Neural progenitor cell (in vitro differentiated cells): ENCODE measurements at regions not wholly inside any gene's neighbourhood (a gene's known extent, or its start where the extent isn't known, plus 50 kb on each side); places are given as distances from the start of the nearest gene placed in this dataset.
A peak's percentile ranks its signal among the peaks of the same experiment; 100 is the strongest.

ENCODE experiments used
- DNase-seq: peaks from one replicate; pipeline ENCODE4 v3.0.0-alpha.2; 2016; ENCODE audit warnings: low spot score
- H2AFZ ChIP-seq: fragments of 200-600 bp; sonication (generic); replicated peaks from 2 replicates; pipeline ENCODE4 v1.6.1; 2016; ENCODE audit warnings: antibody characterized with exemption
- H3F3A ChIP-seq: fragments of 200-600 bp; sonication (generic); 2 replicates; pipeline ENCODE4 v1.6.1; 2016; ENCODE audit warnings: antibody characterized with exemption, low read depth
- H3K27ac ChIP-seq: fragments of 200-600 bp; sonication (generic); 2 replicates; pipeline ENCODE4 v1.5.1; 2016; ENCODE audit warnings: mild to moderate bottlenecking
- H3K27me3 ChIP-seq: fragments of 200-600 bp; sonication (generic); 2 replicates; pipeline ENCODE4 v1.6.1; 2016; ENCODE audit warnings: mild to moderate bottlenecking, moderate library complexity
- H3K36me3 ChIP-seq: fragments of 200-600 bp; sonication (generic); 2 replicates; pipeline ENCODE4 v1.5.1; 2016
- H3K4me1 ChIP-seq: fragments of 200-600 bp; sonication (generic); 2 replicates; pipeline ENCODE4 v1.6.1; 2016; ENCODE audit warnings: mixed run types
- H3K4me2 ChIP-seq: fragments of 200-600 bp; sonication (generic); 2 replicates; pipeline ENCODE4 v1.6.1; 2016
- H3K4me3 ChIP-seq: fragments of 200-600 bp; sonication (generic); 2 replicates; pipeline ENCODE4 v1.5.1; 2016
- H3K79me2 ChIP-seq: fragments of 200-600 bp; sonication (generic); 2 replicates; pipeline ENCODE4 v1.6.1; 2016; ENCODE audit warnings: low read depth
- H3K9ac ChIP-seq: fragments of 200-600 bp; sonication (generic); 2 replicates; pipeline ENCODE4 v1.6.1; 2016
- H3K9me3 ChIP-seq: fragments of 200-600 bp; sonication (generic); 2 replicates; pipeline ENCODE4 v1.5.1; 2016; ENCODE audit warnings: low read depth
- H4K20me1 ChIP-seq: fragments of 200-600 bp; sonication (generic); 2 replicates; pipeline ENCODE4 v1.6.1; 2016; ENCODE audit warnings: low read depth
- H3K27ac Mint-ChIP-seq: 3 replicates; pipeline ENCODE4 v1.8.0; 2021; ENCODE audit warnings: mixed read lengths
- H3K27me3 Mint-ChIP-seq: 2 replicates; pipeline ENCODE4 v1.8.0; 2022; ENCODE audit warnings: low read depth, mild to moderate bottlenecking, inconsistent platforms, moderate library complexity, mixed read lengths; ENCODE audit not compliant: insufficient read depth
- H3K36me3 Mint-ChIP-seq: 3 replicates; pipeline ENCODE4 v1.8.0; 2021; ENCODE audit warnings: mixed read lengths
- H3K4me1 Mint-ChIP-seq: 3 replicates; pipeline ENCODE4 v1.8.0; 2021; ENCODE audit warnings: mixed read lengths
- H3K4me3 Mint-ChIP-seq: 3 replicates; pipeline ENCODE4 v1.8.0; 2021; ENCODE audit warnings: mild to moderate bottlenecking, moderate library complexity, mixed read lengths
- H3K9me3 Mint-ChIP-seq: 3 replicates; pipeline ENCODE4 v1.8.0; 2020; ENCODE audit warnings: mixed read lengths
- EZH2 ChIP-seq: fragments of 200-600 bp; sonication (generic); IDR thresholded peaks from 2 replicates; pipeline ENCODE4 v1.6.1; 2017; ENCODE audit warnings: antibody characterized with exemption, mild to moderate bottlenecking, moderate library complexity
- EZH2phosphoT487 ChIP-seq: fragments of 200-600 bp; sonication (generic); IDR thresholded peaks from 2 replicates; pipeline ENCODE4 v1.6.1; 2017; ENCODE audit warnings: antibody characterized with exemption
- TF ChIP-seq, protein P1 (sequence below): fragments of 200-600 bp; sonication (generic); IDR thresholded peaks from 2 replicates; pipeline ENCODE4 v1.5.1; 2017; ENCODE audit warnings: antibody characterized with exemption, mild to moderate bottlenecking

DNA sequence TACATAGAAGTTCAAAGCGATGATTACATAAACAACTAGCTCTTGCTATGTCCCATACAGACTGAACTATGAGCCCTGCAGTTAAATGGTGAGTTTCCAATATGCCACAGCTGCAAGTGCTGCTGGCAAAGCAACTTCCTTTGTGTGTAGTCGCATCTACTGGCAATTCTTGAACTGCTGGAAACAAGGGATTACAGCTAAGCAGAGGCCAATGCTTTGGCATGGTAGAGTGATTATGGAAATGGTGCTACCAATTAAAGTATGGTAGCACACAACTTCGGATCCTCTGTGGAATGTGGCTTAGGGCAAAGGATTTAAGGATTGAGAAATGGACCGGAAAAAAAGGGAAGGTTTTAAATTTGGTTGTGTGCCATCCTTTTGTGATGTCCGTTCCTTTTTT lies 856.6 kb downstream of the MAT2B start:
- no peak overlapping the region for H3K4me3 Mint-ChIP-seq
- no peaks in the 10 kb centered on the region for H3K36me3 ChIP-seq
- H3K4me3 ChIP-seq = no peak overlapping the region
- H4K20me1 ChIP-seq = no peaks in the 10 kb centered on the region
- no peaks in the 10 kb centered on the region for H3K27me3 ChIP-seq
- no peak overlapping the region for H3K27ac Mint-ChIP-seq
- H3K79me2 ChIP-seq = no peaks in the 10 kb centered on the region
- peak overlapping the region; percentile 42 for H3K27ac ChIP-seq
- H3K9me3 Mint-ChIP-seq = no peaks in the 10 kb centered on the region
- H3K4me2 ChIP-seq = peak overlapping the region; percentile 53
- H2AFZ ChIP-seq = no peak overlapping the region
- H3K36me3 Mint-ChIP-seq = no peaks in the 10 kb centered on the region
- H3K4me1 ChIP-seq = peaks cover 27% of the 10 kb centered on the region
- no peak overlapping the region for H3K9ac ChIP-seq
- TF ChIP-seq, protein P1, sequence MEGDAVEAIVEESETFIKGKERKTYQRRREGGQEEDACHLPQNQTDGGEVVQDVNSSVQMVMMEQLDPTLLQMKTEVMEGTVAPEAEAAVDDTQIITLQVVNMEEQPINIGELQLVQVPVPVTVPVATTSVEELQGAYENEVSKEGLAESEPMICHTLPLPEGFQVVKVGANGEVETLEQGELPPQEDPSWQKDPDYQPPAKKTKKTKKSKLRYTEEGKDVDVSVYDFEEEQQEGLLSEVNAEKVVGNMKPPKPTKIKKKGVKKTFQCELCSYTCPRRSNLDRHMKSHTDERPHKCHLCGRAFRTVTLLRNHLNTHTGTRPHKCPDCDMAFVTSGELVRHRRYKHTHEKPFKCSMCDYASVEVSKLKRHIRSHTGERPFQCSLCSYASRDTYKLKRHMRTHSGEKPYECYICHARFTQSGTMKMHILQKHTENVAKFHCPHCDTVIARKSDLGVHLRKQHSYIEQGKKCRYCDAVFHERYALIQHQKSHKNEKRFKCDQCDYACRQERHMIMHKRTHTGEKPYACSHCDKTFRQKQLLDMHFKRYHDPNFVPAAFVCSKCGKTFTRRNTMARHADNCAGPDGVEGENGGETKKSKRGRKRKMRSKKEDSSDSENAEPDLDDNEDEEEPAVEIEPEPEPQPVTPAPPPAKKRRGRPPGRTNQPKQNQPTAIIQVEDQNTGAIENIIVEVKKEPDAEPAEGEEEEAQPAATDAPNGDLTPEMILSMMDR = no peak
- TF ChIP-seq EZH2 (no peak), EZH2phosphoT487 (no peak)
- H3F3A ChIP-seq = no peaks in the 10 kb centered on the region
- H3K9me3 ChIP-seq = no peaks in the 10 kb centered on the region
- peaks cover 7% of the 10 kb centered on the region for H3K4me1 Mint-ChIP-seq
- H3K27me3 Mint-ChIP-seq = no peaks in the 10 kb centered on the region
- peak; percentile 75 for DNase-seq

DNA sequence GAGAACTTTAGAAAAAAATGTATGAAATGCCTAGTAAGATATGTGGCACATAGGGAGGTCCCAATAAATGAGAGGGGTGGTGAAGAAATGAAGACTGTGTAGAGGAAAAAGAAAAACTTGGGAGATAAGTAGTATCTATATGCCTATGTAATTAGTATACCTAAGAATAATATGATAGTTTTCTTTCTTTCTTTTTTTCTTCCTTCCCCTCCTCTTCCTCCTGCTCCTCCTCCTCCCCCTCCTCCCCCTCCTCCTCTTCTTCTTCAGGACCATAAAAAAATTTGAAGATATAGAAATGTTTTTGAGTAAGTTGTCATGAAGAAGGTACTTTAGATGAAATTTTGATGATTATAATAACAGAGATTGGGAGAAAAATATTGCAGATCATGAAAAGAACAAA lies 857.4 kb downstream of the MAT2B start:
- Mint-ChIP-seq H3K27ac (no peak overlapping the region), H3K9me3 (no peaks in the 10 kb centered on the region)

DNA sequence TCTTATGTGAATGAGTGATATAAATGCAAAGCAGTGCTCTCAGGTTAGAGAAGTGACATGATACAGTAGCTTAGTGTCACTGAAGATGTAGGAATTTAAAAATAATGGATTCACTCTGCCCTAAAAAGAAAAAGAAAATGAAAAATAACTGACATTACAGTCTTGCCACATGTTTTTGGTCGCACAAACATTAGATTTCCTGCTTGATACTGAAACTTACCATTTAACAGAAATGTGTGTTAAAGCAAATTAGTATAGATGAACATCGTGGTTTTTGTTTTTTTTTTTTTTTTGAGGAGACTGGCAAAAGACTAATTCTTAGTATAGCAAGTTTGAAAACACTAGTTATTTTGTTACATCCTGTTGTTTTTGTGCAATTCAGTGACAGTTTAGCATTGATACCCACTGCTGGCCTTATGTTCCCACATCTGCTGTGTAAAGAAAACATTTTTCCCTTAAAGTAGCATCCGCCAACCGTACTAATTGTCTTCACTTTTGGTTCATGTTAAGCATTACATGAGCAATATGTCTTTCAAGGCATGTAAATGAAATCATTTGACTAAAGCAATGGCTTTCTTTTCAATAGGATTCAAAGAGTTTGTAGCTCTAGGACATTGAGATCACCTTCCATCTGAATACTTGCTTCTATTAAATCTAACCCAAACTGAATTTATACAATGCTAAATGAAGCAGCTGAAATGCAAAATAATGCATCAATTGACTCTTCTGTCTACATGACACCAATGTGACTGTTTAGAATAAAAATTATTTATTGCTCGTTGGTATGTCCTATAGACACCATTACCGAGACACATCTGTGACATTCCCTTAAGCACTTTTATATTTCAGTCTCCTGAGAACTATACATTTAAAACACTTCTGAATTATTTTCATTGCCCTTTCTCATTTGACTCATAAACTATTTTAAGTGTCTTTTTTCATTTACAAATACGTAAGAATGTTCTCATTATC lies 859.1 kb downstream of the MAT2B start:
- Histone ChIP-seq H3F3A (no peaks in the 10 kb centered on the region), H4K20me1 (no peaks in the 10 kb centered on the region), H3K27me3 (no peaks in the 10 kb centered on the region), H3K36me3 (no peaks in the 10 kb centered on the region), H3K9ac (no peak overlapping the region), H3K79me2 (no peaks in the 10 kb centered on the region), H2AFZ (no peak overlapping the region), H3K9me3 (no peaks in the 10 kb centered on the region), H3K4me2 (no peak overlapping the region), H3K4me1 (peaks cover 27% of the 10 kb centered on the region), H3K4me3 (no peak overlapping the region), H3K27ac (no peak overlapping the region)
- no peak for TF ChIP-seq EZH2
- Mint-ChIP-seq H3K27me3 (no peaks in the 10 kb centered on the region), H3K9me3 (no peaks in the 10 kb centered on the region), H3K27ac (no peak overlapping the region), H3K36me3 (no peaks in the 10 kb centered on the region), H3K4me1 (peaks cover 7% of the 10 kb centered on the region), H3K4me3 (no peak overlapping the region)
- no peak for DNase-seq

More for the DNA sequence above, 857.4 kb downstream of the MAT2B start:
- Histone ChIP-seq H3F3A (no peaks in the 10 kb centered on the region), H2AFZ (no peak overlapping the region), H3K9me3 (no peaks in the 10 kb centered on the region), H3K9ac (no peak overlapping the region), H3K27me3 (no peaks in the 10 kb centered on the region), H3K27ac (no peak overlapping the region), H3K79me2 (no peaks in the 10 kb centered on the region), H3K4me2 (peak overlapping the region; percentile 53), H3K4me3 (no peak overlapping the region), H4K20me1 (no peaks in the 10 kb centered on the region), H3K4me1 (peaks cover 27% of the 10 kb centered on the region), H3K36me3 (no peaks in the 10 kb centered on the region)
- no peak for DNase-seq
- Mint-ChIP-seq H3K27me3 (no peaks in the 10 kb centered on the region), H3K36me3 (no peaks in the 10 kb centered on the region), H3K4me3 (no peak overlapping the region), H3K4me1 (peaks cover 7% of the 10 kb centered on the region)
- TF ChIP-seq, protein P1 = no peak
- TF ChIP-seq EZH2phosphoT487 (no peak), EZH2 (no peak)

DNA sequence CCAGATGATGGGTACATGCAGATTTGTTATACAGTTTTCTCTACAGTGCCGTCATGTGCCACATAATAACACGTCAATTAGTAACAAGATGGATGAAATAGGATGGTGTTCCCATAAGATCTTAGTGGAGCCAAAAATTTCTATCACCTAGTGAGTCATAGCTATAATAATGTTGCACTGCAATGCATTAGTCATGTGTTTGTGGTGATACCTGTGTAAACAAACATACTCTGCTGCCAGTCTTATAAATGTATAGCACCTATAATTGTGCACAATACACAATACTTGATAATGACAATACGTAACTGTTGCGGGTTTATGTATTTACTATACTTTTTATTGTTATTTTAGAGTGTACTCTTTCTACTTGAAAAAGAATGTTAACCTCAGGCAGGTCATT lies 865.4 kb downstream of the MAT2B start:
- H3K27ac ChIP-seq = no peak overlapping the region
- H3K4me1 Mint-ChIP-seq = no peaks in the 10 kb centered on the region
- H3K4me2 ChIP-seq = no peak overlapping the region
- H3K27me3 Mint-ChIP-seq = no peaks in the 10 kb centered on the region
- no peak overlapping the region for H3K4me3 Mint-ChIP-seq
- H3K27me3 ChIP-seq = no peaks in the 10 kb centered on the region
- H3K36me3 Mint-ChIP-seq = no peaks in the 10 kb centered on the region
- H3K9me3 Mint-ChIP-seq = no peaks in the 10 kb centered on the region
- H3K9ac ChIP-seq = no peak overlapping the region
- H3K27ac Mint-ChIP-seq = no peak overlapping the region
- DNase-seq = no peak
- H3K79me2 ChIP-seq = no peaks in the 10 kb centered on the region
- H3K4me1 ChIP-seq = no peaks in the 10 kb centered on the region
- H3F3A ChIP-seq = no peaks in the 10 kb centered on the region
- H2AFZ ChIP-seq = no peak overlapping the region
- H4K20me1 ChIP-seq = no peaks in the 10 kb centered on the region
- TF ChIP-seq, protein P1 = no peak
- TF ChIP-seq EZH2phosphoT487 (no peak), EZH2 (no peak)
- H3K4me3 ChIP-seq = no peak overlapping the region
- H3K36me3 ChIP-seq = no peaks in the 10 kb centered on the region
- H3K9me3 ChIP-seq = no peaks in the 10 kb centered on the region
